ENCODE measurements at regions not wholly inside any gene's neighbourhood (a gene's known extent, or its start where the extent isn't known, plus 50 kb on each side); places are given as distances from the start of the nearest gene placed in this dataset.

GRCh38 chr1:55555956-55556725 is 341.0 kb upstream of the USP24 start:
- TF ChIP-seq POLR2A (IDR thresholded peaks at IDR 0.05; ENCODE audit: low read depth, low read length) = no peak
- no peak for TF ChIP-seq POLR2AphosphoS5 (IDR thresholded peaks at IDR 0.05; ENCODE audit: low read depth, low read length)
